ENCODE measurements at regions not wholly inside any gene's neighbourhood (a gene's known extent, or its start where the extent isn't known, plus 50 kb on each side); places are given as distances from the start of the nearest gene placed in this dataset.
"Not testable (repeated sequence)": the region's sequence is repeated elsewhere in the genome, so short reads cannot be mapped to it uniquely, and the experiment has no call there.

DNA sequence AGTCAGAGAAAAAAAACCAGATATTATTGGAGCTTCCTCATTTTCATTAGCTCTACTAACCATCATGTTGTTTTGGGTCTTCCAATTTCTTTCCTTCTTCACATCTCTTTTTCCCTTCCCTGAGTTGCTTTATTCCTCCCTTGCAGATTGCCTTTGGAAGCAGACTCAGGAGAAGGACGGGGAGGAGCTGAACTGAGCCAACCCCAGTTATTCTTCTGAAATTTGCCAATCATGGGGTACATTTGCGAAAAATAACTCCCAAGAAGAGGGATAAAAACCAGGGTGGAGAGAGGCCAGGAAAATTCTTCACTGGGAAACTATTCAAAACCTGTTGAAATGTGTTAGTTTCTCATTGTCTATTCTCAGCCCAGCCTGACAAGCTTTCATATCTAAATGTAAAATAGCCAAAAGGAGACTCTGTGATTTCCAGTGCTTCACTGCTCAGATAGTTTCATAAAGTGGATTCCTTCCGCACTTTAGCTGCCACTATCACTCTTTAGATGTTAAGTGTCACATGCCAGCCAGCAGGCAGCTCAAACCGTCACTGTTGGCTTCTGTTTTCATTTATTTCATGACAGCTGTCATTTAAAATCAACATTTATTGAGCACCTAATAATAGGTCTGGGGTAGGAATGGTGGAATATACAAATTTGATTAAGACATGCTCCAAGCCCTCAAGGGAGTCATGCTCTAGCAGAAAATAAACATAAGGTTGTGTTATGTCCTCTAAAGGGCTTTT lies 204.5 kb downstream of the SREK1 start:
- ATAC-seq (no peak), DNase-seq (no peak)

DNA sequence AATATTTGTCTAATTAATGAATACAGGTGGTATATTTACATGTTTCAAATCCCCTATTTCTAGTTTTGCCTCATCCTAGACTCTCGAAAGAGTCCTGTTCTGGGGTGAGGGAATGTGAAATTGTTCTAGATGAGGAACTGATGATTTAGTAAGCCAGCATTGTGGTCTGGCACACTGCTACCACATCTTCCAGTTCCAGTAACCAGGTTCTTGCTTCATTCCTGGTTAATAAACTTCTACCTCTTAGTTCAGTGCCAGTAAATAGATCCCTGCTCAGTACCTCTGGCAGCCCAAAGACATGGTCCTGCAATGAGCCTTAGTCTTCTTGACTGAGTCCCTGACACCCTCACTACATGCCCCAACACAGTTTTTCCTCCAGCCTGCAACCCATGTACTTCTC lies 207.7 kb downstream of the SREK1 start:
- ATAC-seq (peak; percentile 28), DNase-seq (no peak)

DNA sequence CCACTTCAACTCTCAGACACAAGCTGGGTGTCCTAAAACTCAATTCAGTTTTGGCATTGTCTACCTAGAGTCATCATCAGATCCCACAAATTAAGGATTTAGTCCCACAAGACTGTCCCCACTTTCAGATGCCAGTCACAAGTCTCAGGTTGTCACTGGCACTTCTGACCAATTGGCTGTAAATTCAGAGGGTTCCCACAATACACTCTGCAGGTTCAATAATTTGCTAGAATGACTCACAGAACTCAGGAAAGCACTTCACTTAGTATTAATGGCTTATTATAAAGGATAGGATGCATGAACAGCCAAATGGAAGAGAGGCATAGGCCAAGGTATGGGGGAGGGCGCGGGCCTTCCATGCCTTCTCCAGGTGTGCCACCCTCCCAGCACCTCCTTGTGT lies 209.1 kb downstream of the SREK1 start:
- ATAC-seq, result peak; percentile 30
- no peak for DNase-seq

DNA sequence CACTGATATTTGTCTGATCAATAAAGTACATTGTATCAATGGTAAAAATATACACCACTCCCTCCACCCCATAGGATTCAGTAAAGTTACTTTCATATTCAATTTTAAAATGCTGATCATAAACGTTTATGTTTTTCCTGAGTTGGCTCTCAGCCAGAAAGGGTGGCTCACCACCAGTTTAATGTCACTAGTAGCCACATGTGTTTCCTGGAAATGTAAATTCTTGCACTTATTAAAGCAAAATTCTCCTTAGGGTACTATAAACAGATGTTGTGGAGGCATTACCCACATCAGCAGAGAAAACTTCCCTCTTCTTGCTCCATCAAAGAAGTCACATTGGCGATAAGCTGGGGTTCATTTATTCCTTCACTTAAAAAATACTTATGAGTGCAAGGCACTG lies 210.3 kb downstream of the SREK1 start:
- DNase-seq (no peak), ATAC-seq (no peak)

DNA sequence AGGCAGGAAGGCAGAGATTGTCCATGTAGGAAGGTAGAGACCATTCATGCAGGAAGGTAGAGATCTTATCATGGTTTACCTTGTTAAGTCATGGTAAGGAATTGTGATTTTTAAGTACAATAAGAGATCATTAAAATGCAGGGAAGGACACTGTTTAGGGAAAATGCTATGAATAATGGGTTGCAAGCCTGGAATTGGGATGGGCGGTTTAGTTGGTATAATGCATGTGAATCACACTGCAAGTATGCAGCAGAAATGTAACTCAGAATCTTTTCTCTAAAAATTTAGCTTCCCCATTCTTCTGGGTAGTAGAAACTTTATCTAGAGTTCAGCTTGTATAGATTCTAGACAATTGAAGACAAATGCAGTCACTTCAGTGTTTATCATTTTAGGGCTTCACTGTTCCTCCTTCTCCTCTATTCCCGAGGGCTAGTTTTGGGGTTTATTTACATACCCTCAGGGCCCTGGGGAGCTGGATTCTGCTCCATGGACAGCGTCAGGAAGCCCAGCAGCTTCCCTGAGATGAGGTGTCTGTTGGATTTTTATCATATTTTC lies 212.0 kb downstream of the SREK1 start:
- ATAC-seq (no peak), DNase-seq (no peak)

DNA sequence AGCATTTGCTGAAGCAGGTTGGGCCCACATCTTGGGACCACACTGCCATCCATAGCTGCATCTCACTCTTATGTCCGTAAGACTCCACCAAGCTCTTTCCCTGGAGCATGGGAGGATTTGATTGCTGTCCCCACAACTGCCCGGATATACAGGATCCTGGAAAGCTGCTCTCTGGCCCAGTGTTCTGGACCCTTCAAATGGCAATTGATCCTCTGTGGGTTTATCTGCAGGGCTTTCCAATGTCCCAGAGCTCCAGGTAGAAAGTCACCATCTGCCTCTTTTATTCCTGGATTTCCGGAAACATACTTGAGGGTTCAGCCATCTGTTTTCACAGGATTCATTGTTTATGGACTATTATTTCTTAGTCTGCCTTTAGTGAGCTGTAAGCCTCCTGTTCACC lies 214.6 kb downstream of the SREK1 start:
- DNase-seq (no peak), ATAC-seq (no peak)

DNA sequence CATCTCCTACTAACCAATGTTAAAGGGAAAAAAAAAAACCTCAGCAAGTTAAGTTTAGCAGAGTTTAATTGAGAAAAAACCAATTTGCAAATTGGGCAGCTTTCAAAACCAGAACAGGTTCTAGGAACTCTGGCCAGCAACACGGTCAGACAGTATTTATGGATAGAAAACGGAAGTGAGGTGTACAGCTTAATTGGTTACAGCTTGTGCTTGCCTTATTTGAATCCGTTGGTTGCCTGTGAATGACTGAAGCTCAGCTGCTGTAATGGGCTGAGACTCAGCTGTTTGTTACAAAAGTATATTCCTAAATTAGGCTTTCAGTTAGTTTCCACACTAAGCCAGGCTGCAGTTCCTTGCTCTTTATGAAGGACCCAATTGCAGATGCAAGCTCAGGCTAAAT lies 217.0 kb downstream of the SREK1 start:
- DNase-seq (no peak), ATAC-seq (no peak)

DNA sequence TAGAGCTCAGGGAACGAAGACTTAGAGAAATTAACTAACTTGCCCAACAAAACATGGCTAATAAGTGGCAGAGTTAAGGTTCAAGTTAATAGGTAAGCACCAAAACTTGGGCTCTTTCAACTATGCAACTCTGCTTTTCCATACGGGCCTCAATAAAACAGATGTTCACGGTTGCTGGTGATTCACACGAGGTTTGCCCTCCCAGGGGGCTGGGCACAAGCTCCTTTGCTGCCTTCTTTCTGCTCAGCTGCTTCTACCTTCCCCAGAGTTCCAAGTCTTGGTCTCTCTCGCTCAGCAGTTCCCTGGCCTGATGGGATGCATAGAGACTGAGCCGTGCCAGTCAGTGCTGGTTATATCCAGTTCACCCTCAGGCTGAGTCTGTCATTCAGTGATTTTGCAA lies 217.9 kb downstream of the SREK1 start:
- ATAC-seq, result no peak
- DNase-seq, result no peak

DNA sequence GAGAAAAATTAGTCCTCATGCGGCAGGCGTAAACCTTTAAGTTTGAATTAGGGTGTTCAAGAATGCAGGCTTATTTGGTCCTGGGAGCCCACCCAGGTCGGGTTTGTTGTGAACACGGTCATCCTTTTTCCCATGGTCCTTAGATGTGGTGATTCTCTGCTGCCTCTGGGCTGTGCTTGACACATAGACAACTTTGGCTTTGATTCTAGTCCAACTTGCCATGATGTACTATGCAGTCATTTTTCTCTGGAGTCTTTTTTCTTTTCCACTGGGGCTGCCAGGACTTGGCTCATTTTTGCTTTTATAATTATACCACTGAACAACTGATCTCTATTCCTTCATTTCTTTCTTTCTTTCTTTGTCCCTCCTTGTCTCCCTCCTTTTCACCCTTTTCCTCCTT lies 218.6 kb downstream of the SREK1 start:
- ATAC-seq (no peak), DNase-seq (no peak)

DNA sequence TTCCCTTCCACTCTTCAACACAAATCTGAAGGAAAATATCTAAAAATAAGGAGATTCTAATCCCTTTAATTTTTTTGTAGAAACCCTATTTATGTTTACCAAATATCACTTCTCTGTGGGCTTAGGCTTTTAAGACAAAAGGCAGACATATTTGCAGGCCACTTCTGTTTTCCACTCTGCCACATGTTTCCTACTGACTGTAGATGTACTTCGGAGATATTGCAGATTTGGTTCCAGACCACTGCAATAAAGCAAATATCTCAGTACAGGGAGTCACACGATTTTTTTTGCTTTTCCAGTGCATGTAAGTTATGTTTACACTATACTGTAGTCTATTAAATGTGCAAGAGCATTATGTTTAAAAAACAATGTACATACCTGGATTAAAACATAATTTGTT lies 219.0 kb downstream of the SREK1 start:
- DNase-seq (no peak), ATAC-seq (no peak)

DNA sequence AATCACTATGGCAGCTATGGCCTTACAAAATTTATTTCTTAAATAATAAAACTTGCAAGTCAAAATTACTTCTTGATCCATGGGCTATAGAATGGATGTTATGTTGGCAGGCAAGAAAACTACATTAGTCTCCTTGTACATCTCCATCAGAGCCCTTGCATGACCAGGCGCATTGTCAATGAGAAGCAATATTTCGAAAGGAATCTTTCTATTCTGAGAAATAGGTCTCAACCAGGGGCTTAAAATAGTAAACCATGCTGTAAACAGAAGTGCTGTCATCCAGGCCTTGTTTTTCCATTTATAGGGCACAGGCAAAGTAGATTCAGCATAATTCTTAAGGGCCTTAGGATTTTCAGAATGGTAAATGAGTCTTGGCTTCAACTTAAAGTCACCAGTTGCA lies 220.1 kb downstream of the SREK1 start:
- ATAC-seq (no peak), DNase-seq (no peak)

DNA sequence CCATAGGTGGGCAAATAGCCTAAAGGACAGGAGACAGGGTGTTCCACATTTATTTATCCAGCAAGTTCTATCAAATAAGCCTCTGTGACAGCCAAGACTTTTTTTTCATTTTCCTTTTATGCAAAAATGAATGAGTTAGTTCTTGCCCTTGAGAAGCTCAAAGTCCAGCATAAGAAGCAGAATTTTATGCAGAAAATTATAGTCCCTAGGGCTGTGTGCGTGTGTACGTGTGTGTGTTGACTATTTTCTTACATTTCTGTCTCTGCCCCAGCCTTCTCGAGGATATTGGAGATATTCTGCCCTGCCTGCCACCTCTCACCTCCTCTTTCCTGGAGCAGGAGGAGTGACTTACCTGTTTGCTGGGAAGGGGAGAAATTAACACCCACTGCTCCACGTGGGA lies 221.9 kb downstream of the SREK1 start:
- ATAC-seq (no peak), DNase-seq (no peak)

DNA sequence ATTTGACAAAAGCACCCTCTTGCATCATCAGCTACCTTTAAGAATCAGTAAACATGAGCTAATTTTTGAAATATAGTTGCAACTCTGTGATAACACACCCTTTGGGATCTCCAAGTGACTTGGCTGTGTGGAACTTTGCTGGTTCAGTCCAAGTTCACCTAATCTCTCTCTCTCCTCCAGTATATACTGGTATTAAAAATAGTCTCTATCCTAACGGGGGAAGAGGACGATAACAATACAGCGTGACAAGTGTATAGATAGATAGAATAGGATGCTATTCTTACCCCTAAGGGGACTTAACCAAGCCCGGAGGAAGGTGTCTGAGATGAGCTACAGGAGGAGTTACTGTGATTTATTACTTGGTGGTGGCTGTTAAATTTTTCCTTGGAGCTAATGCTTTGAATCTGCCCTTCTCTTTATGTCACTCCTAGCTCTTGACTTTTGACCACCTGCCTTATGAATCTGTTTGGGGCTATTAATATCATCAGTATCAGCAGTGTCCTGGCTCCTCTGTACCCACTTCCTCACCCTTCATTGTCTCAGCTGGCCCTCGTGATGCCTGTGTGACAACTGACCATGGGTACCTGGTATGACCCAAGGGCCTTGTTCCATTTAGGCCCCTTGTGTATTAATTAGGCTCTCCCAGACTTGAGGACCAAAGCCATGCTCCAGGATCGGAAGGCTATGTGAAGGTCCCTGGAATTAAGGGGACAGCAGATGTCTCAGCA lies 223.9 kb downstream of the SREK1 start:
- no peak for DNase-seq
- ATAC-seq, result no peak

DNA sequence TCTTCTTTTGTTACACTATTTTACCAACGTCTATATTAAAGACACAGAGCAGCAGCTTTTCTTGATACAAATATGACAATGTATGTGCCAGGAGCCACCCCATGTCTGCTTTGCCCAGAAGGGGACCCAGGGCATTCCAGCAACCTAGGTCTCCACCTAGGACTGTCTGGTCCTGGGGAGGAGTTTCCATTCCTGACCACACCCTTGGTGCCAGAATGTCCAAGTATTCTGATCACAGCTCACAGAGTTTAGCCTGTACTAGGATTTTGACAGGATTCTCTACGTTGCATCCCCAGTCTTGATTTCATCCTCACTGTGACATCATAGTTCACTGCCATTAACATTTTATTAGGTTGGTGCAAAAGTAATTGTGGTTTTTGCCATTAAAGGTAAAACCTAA lies 224.7 kb downstream of the SREK1 start:
- no peak for ATAC-seq
- no peak for DNase-seq

DNA sequence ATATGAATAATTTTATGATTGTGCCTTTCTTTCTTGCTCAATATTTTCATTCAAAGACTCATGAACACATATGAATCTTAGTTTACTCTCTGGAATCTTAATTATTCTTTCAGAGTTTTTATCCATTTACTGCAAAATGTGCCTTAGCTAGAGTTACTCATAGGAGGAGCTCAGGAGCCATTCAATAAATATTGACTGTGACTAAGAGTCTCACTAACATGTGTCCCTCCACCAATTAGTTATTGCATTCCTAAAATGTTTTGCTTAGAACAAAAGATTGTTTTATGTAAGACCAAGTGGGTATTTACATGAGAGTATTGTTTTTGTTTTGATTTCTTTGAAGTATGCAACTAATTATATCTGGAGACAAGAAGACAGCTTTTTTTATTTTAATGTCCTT lies 218.4 kb upstream of the MAST4 start:
- ATAC-seq (no peak), DNase-seq (no peak)

DNA sequence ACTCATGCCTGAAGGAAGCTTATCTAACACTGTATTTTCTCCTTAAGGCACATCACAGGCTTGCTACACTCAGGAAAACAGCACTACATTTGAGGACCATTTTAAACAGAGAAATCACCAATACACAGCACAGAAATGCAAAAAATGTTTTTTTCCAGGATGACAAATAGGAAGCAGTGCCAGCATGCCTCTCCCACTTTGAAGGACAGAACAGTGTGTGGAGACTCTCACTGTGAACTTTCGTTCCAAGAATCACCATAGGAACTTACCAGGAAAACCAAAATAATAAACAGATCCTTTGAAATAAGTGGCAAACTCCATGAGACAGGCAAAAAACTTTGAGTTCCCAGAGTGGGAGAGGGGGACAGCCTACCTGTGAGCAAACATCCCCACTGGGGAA lies 217.8 kb upstream of the MAST4 start:
- ATAC-seq (no peak), DNase-seq (no peak)

DNA sequence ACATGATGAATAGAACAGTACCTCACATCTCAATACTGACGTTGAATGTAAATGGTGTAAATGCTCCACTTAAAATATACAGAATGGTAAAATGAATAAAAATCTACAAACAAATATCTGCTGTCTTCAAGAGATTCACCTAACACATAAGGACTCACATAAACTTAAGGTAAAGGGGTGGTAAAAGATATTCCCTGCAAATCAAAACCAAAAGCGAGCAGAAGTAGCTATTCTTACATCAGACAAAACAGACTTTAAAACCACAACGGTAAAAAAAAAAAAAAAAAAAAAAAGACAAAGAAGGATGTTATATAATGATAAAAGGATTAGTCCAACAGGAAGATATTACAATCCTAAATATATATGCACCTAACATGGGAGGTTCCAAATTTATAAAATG lies 214.0 kb upstream of the MAST4 start:
- no peak for DNase-seq
- no peak for ATAC-seq

DNA sequence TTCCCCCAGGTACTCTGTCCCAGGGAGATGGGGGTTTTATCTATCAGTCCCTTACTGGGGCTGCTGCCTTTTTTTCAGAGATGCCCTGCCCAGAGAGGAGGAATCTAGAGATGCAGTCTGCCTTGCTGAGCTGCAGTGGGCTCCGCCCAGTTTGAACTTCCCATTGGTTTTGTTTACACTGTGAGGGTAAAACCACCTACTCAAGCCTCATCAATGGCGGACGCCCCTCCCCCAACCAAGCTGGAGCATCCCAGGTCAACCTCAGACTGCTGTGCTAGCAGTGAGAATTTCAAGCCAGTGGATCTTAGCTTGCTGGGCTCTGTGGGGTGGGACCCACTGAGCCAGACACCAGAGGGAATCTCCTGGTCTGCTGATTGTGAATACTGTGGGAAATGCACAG lies 191.0 kb upstream of the MAST4 start:
- not testable (repeated sequence) for ATAC-seq

DNA sequence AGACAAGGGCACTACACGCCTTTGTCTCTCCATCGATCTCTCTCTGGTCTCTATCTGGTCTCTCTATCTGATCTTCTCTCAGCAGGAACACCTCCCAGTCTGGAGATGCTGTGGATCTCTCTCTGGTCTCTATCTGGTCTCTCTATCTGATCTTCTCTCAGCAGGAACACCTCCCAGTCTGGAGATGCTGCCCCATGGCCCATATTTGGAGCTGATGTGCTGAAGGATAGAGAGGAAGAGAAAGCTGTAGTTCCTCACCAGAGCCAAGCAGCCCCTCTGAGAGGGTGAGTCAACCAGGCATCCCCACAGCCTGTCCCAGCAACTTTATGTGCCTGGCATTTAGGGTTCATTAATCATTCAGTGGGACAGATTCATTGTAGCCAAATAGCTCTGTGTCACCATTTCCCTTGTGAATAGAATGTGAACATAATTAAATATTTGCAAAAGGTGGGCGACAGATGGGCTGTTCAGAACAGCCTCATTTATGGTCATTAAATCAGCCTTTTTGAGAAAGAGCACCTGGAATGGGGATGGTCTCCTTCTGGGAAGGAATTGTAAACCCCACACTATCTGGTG lies 189.3 kb upstream of the MAST4 start:
- ATAC-seq, result no peak
- no peak for DNase-seq

More for the DNA sequence above, 191.0 kb upstream of the MAST4 start:
- DNase-seq, result not testable (repeated sequence)

DNA sequence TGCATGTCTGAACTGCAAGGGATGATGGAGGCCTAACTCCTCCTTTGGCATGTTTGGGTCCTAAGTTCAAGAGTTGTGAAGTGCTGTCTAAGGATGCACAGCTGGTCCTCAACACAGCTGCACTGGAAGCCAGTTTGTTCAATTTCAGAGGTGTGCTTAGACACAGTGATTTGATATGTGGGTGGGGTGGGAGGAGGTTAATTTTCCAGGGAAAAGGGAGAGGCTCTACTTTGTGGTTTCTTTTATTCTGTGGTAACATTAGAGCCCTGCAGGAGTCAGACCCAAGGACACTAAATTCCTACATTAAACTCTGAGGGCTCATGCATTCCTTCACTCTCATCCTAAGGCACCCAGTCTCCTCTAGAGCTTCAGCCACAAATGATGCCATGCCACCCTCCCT lies 188.4 kb upstream of the MAST4 start:
- ATAC-seq (no peak), DNase-seq (no peak)

DNA sequence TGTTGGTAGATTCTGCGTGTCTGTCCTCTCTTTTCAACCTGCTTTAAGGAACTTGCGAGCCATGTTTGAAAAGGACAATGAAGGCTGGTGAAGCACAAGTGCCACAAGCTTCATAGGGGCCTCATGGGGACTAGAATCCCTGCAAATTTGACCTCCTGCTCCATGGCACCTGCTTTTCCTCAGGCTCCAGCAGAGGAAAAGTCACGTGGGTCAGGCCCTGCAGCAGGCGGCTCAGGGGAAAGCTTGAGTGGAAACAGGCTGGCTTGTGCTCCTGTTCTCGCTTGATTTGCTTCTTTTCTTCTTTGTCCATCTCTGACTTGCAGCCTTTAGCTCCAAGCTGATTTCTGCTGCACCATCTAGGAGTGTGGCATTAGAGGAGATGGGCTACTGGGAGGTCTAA lies 187.6 kb upstream of the MAST4 start:
- ATAC-seq, result no peak

DNA sequence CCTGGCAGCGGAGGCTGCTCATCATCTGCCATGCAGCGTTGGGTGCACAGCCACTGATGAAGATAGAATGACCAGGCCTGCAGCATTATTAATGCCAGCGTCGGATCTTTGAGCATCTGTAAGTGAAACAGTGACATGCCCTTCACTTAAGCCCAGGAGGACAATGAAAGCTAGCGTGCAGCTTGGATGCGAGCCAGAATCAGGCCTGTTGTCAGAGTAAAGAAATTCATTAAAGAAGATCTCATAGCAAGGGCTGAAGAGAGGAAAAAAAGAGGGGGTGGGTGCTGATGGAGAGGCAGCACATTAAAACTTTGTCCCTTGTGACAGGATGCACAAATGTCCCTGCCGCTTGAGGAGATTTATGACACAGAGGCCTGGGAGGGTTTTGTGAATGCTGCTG lies 186.1 kb upstream of the MAST4 start:
- DNase-seq, result no peak
- no peak for ATAC-seq

More for the DNA sequence above, 187.6 kb upstream of the MAST4 start:
- DNase-seq, result no peak

DNA sequence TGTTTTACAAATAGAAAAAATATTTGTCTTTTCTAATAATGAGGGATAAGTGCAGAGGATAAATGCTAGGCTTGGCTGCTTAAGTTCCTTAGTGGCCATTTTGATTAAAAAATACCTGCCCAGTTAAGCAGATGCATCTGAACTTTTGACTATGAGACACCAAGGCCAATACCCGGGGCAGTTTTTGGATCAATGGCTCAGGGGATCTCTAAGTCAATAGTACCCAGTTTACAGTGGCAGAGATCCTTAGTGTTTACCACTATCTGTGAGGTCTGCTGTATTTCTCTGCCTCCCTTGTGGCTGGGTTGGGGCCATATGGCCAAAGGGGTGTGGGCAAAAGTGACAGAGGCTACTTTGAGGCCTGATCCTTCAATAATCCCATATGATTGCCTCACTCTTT lies 184.5 kb upstream of the MAST4 start:
- ATAC-seq (no peak), DNase-seq (no peak)
